ENCODE measurements at regions not wholly inside any gene's neighbourhood (a gene's known extent, or its start where the extent isn't known, plus 50 kb on each side); places are given as distances from the start of the nearest gene placed in this dataset.

DNA sequence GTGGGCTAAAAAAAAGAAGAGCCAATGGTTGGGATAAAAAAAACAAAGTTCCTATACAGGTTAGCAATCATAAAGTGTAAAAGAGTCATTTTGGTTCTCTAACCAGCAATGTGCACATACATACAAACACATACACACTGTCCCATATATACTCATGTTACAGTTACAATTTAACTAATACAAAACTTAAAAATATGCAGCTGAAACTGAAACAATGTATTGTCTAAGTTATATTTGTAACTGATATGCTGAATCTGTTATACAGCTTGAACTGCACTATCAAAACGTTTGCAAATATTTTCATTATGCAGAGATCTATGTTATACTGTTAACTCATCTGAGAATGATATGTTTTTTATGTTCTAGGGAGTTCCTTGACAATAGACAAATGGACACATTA, 173.7 kb downstream of the KLF12 start:
- TF ChIP-seq POLR2AphosphoS5 (IDR thresholded peaks at IDR 0.05; ENCODE audit: borderline replicate concordance, low read depth, low read length) (no peak), EZH2 (IDR thresholded peaks at IDR 0.05) (no peak)

Data from SK-N-MC (cell line).